Transverse colon (tissue), 4 donors: ENCODE measurements at regions not wholly inside any gene's neighbourhood (a gene's known extent, or its start where the extent isn't known, plus 50 kb on each side); places are given as distances from the start of the nearest gene placed in this dataset.

Experiments used
- CTCF ChIP-seq, 5 experiments: fragments of 200-600 bp in 3 of 5; fragments of 450-650 bp in 2 of 5; sonication (generic) in 3 of 5; IDR thresholded peaks; 1 replicate in 2 of 5; 2 replicates in 3 of 5; pipeline ENCODE4 v1.5.1; 2016 to 2017; ENCODE audit warnings: antibody characterized with exemption in 5 of 5, inconsistent platforms in 3 of 5, mild to moderate bottlenecking in 2 of 5, moderate library complexity in 1 of 5
- POLR2A ChIP-seq: fragments of 450-650 bp; IDR thresholded peaks from one replicate; pipeline ENCODE4 v1.6.1; 2016; ENCODE audit warnings: antibody characterized with exemption, mild to moderate bottlenecking, moderate library complexity
- POLR2AphosphoS5 ChIP-seq, 3 donors: sonication (generic); formaldehyde crosslinking; IDR thresholded peaks; one replicate each; pipeline ENCODE4 v1.6.1; 2016; ENCODE audit warnings: antibody characterized with exemption in 3 of 3

GRCh38 chr16:86300746-86301481 lies 209.4 kb upstream of the FOXF1 start:
- TF ChIP-seq CTCF (IDR thresholded peaks at IDR 0.05) (no peak), POLR2A (no peak), POLR2AphosphoS5 (IDR thresholded peaks at IDR 0.05) (no peak)
